SH-SY5Y (cell line): ENCODE measurements at regions not wholly inside any gene's neighbourhood (a gene's known extent, or its start where the extent isn't known, plus 50 kb on each side); places are given as distances from the start of the nearest gene placed in this dataset.

Experiments
- GATA2 ChIP-seq: IDR thresholded peaks from 2 replicates; pipeline ENCODE4 v1.6.1; 2011; ENCODE audit warnings: mild to moderate bottlenecking, low read depth, low read length
- GATA3 ChIP-seq: IDR thresholded peaks from 2 replicates; pipeline ENCODE4 v1.6.1; 2011; ENCODE audit warnings: low read depth, mild to moderate bottlenecking, low read length, moderate library complexity

- TF ChIP-seq GATA3 (no peak), GATA2 (no peak)
Measured at GRCh38 chr9:118023644-118024043, 319.4 kb downstream of the TLR4 start.

GRCh38 chr9:118028225-118028624, 324.0 kb downstream of the TLR4 start:
- no peak for TF ChIP-seq GATA3
- TF ChIP-seq GATA2, result no peak

- TF ChIP-seq GATA2 (no peak), GATA3 (no peak)
Measured at GRCh38 chr9:118029425-118029824, 325.2 kb downstream of the TLR4 start.

- no peak for TF ChIP-seq GATA3
- TF ChIP-seq GATA2, result no peak
Measured at GRCh38 chr9:118034701-118035100, 330.5 kb downstream of the TLR4 start.

- no peak for TF ChIP-seq GATA3
- no peak for TF ChIP-seq GATA2
Measured at GRCh38 chr9:118038713-118039112, 334.5 kb downstream of the TLR4 start.

- TF ChIP-seq GATA2, result peak; percentile 67; the same call in 1 of the 2 replicates
- peak; percentile 75 for TF ChIP-seq GATA3
Measured at GRCh38 chr9:118058227-118058626, 354.0 kb downstream of the TLR4 start.

GRCh38 chr9:118059484-118060278, 355.5 kb downstream of the TLR4 start:
- TF ChIP-seq GATA2 (no peak), GATA3 (no peak)

GRCh38 chr9:118083161-118083560, 379.0 kb downstream of the TLR4 start:
- TF ChIP-seq GATA2 (no peak), GATA3 (no peak)

GRCh38 chr9:118088090-118088489, 383.9 kb downstream of the TLR4 start:
- TF ChIP-seq GATA3 (no peak), GATA2 (no peak)

- TF ChIP-seq GATA2 (no peak), GATA3 (no peak)
Measured at GRCh38 chr9:118091226-118091625, 387.0 kb downstream of the TLR4 start.

- no peak for TF ChIP-seq GATA3
- TF ChIP-seq GATA2, result no peak
Measured at GRCh38 chr9:118091711-118092500, 387.7 kb downstream of the TLR4 start.

- TF ChIP-seq GATA2, result no peak
- no peak for TF ChIP-seq GATA3
Measured at GRCh38 chr9:118094387-118094786, 390.2 kb downstream of the TLR4 start.

GRCh38 chr9:118100529-118101419, 396.6 kb downstream of the TLR4 start:
- TF ChIP-seq GATA2, result no peak
- no peak for TF ChIP-seq GATA3

- TF ChIP-seq GATA3, result no peak
- TF ChIP-seq GATA2, result no peak
Measured at GRCh38 chr9:118104363-118104762, 400.2 kb downstream of the TLR4 start.
